ENCODE measurements at regions not wholly inside any gene's neighbourhood (a gene's known extent, or its start where the extent isn't known, plus 50 kb on each side); places are given as distances from the start of the nearest gene placed in this dataset.

DNA sequence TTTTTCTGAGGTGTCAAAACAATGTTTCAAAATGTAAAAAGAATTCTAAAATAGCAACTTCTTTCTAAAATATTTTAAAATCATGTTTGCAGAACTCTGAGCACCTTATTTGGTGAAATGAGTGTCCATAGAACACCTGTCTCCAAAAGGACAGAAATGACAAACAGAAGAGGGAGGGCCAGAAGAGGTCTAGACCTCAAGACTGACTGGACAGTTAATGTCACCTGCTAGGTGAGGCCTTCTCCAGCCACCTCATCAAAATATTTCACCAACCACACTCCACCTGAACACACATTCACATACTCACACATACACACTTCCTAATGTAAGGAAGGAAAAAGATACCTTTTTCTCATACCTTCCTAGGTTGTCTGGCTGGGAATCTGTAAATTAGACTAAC lies 147.8 kb upstream of the PLEKHA5 start:
- H3K27ac Mint-ChIP-seq = no peak overlapping the region

DNA sequence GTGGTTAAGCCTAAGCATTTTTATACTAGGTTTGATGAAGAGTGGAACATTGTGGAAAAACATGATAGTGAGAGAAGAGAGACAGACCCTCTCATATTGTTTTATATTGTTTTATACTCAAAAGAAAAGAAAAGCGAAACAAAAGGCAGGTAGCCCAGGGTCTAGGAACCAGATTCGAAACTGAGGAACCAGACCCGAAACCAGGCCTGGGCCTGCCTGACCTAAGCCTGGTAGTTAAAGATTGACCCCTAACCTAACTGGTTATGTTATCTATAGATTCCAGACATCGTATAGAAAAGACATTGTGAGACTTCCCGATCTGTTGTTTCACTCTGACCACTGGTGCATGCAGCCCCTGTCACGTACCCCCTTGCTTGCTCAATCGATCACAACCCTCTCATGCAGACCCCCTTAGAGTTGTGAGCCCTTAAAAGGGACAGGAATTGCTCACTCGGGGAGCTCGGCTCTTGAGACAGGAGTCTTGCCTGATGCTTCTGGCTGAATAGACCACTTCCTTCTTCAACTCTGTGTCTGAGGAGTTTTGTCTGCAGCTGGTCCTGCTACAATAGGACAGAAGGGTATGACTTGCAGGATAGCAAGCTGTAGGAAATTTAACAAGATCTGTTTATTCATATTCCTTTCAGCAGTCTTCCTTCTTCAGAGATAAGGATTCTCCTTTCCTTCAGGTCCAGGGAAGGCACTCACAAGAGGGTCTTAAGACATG lies 147.1 kb upstream of the PLEKHA5 start:
- Mint-ChIP-seq H3K27me3 (no peaks in the 10 kb centered on the region), H3K36me3 (ENCODE audit: low read depth) (no peaks in the 10 kb centered on the region), H3K9me3 (ENCODE audit: low read depth) (peaks cover under 1% of the 10 kb centered on the region), H3K27ac (no peak overlapping the region), H3K4me3 (no peak overlapping the region), H3K4me1 (no peaks in the 10 kb centered on the region)
- POLR2A ChIA-PET = no interaction called here
- ATAC-seq (no peak), DNase-seq (no peak)
- intact Hi-C loops (cut with DNase I, micrococcal nuclease) = no loop called here
- CTCF ChIA-PET = no interaction called here

More for the DNA sequence above, 147.8 kb upstream of the PLEKHA5 start:
- Mint-ChIP-seq H3K9me3 (ENCODE audit: low read depth) (peaks cover 2% of the 10 kb centered on the region), H3K4me1 (no peaks in the 10 kb centered on the region), H3K27me3 (no peaks in the 10 kb centered on the region), H3K36me3 (ENCODE audit: low read depth) (no peaks in the 10 kb centered on the region), H3K4me3 (no peak overlapping the region)
- no peak for ATAC-seq
- ChIA-PET CTCF (interaction anchor here (0.6 kb wide), 1 partner anchor 1195 kb away, joined by 5 read pairs; no protein-coding TSS in a partner anchor), POLR2A (no interaction called here)
- intact Hi-C loops (cut with DNase I, micrococcal nuclease) = no loop called here
- DNase-seq = no peak

DNA sequence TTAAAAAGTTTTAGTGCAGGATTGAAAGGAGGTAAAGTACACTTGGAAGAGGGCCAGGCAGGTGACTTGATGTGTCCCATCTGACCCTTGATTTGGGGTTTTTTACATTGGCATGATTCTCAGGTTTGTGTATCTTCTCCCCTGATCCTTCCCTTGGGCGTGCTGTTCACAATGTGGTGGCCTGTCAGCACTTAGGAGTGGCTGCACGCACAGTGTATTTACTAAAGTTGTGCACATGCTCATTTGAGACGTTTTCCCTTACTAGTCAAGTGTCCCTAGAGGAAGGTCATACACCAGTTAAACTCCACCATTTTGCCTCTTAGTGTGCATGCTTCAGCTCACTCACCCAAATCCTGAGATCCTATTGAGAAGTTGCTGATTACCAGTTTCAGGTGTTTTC lies 145.7 kb upstream of the PLEKHA5 start:
- ATAC-seq = no peak
- Mint-ChIP-seq H3K27ac (no peak overlapping the region), H3K9me3 (ENCODE audit: low read depth) (no peaks in the 10 kb centered on the region), H3K36me3 (ENCODE audit: low read depth) (no peaks in the 10 kb centered on the region), H3K4me3 (no peak overlapping the region), H3K4me1 (no peaks in the 10 kb centered on the region), H3K27me3 (no peaks in the 10 kb centered on the region)
- no peak for DNase-seq
- CTCF ChIA-PET = no interaction called here
- POLR2A ChIA-PET = no interaction called here
- intact Hi-C loops (cut with DNase I, micrococcal nuclease) = no loop called here

DNA sequence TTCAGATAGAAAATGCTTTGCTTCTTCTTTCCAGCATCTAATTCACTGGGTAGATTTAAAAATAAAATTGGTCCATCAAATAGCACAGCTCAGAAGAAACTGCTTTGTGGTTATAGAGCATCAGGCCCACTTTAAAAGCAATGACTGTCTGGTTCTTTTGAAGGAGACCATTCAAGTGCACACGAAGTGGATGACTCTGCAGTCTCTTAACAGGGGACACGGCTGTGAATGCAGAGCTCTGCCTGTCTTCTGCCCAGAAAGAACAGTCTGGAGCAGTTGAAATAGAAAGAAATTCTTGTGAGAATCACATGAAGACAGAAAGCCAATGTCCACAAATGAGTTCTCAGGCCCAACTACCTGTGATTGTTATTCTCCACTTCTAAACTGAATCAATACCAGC lies 138.7 kb upstream of the PLEKHA5 start:
- no peak overlapping the region for H3K27ac Mint-ChIP-seq
- peaks cover 4% of the 10 kb centered on the region for H3K9me3 Mint-ChIP-seq (ENCODE audit: low read depth)
- H3K4me1 Mint-ChIP-seq = no peaks in the 10 kb centered on the region
- ChIA-PET POLR2A (no interaction called here), CTCF (no interaction called here)
- H3K27me3 Mint-ChIP-seq = no peaks in the 10 kb centered on the region
- no peak for DNase-seq
- H3K4me3 Mint-ChIP-seq = no peak overlapping the region
- ATAC-seq = no peak
- H3K36me3 Mint-ChIP-seq (ENCODE audit: low read depth) = no peaks in the 10 kb centered on the region
- intact Hi-C loops (cut with DNase I, micrococcal nuclease) = no loop called here

DNA sequence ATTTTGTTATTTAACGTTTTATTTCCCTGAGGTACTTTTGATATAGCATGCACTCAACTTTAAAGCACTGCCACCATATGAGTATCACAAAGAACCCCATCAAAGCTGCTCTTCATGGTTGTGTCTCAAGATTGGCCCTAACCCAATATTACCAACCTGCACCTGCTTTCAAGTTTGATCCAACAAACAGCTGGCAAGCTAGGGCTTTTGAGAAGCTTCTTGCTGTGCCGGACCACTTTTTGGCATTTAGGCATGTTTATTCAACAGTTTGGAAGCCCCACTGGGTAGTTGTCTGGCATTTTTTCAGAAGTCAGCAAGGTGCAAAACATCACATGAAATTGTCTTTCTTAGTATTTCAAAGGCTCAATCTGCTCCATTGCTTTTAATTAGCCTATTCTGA lies 137.2 kb upstream of the PLEKHA5 start:
- ATAC-seq = no peak
- CTCF ChIA-PET = no interaction called here
- H3K27ac Mint-ChIP-seq = no peak overlapping the region

DNA sequence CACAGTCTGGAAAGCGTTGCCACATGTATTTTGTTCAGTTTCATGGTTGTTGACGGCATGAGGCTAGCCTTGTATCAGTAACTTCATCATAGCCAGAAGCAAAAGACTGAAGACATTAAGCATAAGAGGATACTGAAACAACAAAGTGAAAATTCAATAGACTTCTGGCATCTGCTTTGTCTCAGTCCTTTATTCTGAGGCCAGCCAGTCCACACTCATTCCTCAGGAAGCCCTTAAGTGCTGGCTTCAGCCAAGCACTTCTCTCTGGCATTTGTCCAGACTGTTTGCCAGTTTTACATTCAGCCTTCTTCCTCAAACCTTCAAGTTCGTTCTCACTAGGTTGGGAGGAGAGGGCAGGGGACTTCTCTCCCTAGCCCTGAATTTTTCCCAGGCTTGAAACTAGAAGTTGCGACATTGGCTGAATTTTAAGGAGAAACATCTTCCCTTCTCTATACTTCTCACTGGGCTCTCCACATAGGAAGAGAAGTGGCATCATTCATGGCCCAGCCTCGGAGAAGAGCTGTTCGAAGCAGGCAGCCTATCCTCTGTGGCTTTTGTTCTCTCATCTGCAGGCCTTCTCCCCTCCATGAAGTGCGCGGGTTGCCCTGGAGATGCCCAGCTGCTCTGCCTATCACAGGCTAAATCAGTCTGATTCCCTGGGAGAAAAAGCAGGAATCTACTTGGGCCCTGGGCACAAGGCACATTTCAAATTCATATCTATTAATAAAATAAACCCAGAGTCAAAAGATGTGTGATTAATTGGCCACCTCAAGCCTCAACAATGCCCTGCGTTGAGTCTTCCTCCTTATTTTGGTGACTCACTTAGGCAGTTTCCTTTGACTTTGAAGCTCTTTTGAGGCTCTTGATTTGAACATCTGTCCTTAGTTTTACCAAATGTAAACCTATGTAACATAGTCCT lies 130.9 kb upstream of the PLEKHA5 start:
- Mint-ChIP-seq H3K27me3 (no peaks in the 10 kb centered on the region), H3K36me3 (ENCODE audit: low read depth) (no peaks in the 10 kb centered on the region), H3K27ac (no peak overlapping the region), H3K4me1 (no peaks in the 10 kb centered on the region), H3K9me3 (ENCODE audit: low read depth) (peaks cover 8% of the 10 kb centered on the region), H3K4me3 (no peak overlapping the region)
- no peak for DNase-seq
- CTCF ChIA-PET = no interaction called here
- intact Hi-C loops (cut with DNase I, micrococcal nuclease) = no loop called here
- ATAC-seq = no peak
- POLR2A ChIA-PET = no interaction called here

More for the DNA sequence above, 137.2 kb upstream of the PLEKHA5 start:
- DNase-seq = no peak
- Mint-ChIP-seq H3K4me3 (no peak overlapping the region), H3K27me3 (no peaks in the 10 kb centered on the region), H3K4me1 (no peaks in the 10 kb centered on the region), H3K36me3 (ENCODE audit: low read depth) (no peaks in the 10 kb centered on the region), H3K9me3 (ENCODE audit: low read depth) (peaks cover 8% of the 10 kb centered on the region)
- intact Hi-C loops (cut with DNase I, micrococcal nuclease) = no loop called here
- POLR2A ChIA-PET = no interaction called here

DNA sequence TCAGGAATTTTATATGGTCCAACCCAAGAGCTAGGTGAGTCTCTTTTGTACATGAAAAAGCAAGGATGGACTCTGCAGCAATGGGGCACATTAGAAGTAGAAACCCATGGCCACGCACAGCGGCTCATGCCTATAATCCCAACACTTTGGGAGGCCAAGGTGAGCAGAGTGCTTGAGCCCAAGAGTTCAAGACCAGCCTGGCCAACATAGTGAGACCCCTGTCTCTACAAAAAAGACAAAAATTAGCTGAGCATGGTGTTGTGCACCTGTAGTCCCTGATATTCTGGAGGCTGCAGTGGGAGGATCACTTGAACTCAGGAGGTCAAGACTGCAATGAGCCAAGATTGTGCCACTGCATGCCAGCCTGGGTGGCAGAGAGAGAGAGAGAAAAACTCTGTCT lies 128.7 kb upstream of the PLEKHA5 start:
- H3K4me1 Mint-ChIP-seq = no peaks in the 10 kb centered on the region
- DNase-seq (no peak), ATAC-seq (no peak)
- POLR2A ChIA-PET = no interaction called here
- H3K4me3 Mint-ChIP-seq = no peak overlapping the region
- H3K27me3 Mint-ChIP-seq = no peaks in the 10 kb centered on the region
- intact Hi-C loops (cut with DNase I, micrococcal nuclease) = no loop called here
- H3K36me3 Mint-ChIP-seq (ENCODE audit: low read depth) = no peaks in the 10 kb centered on the region
- H3K9me3 Mint-ChIP-seq (ENCODE audit: low read depth) = peaks cover 4% of the 10 kb centered on the region
- CTCF ChIA-PET = no interaction called here
- no peak overlapping the region for H3K27ac Mint-ChIP-seq

DNA sequence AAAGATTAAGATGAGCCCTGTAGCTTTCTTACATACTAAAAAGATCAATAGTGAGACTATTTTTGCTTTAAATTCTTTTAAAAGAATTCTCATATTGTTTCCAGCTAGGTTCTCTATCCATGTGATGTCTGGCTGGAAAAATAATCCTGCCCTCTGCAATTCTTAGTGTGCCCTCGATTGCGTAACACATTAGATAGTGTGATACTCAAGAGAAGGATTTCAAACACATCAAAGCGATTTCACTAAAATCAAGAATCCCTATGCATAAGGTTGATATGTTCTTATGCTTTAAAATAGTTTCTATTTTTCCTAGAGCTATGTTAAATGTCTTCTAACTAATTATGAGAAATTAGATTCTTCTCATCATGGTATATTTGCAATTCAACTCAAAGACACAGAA lies 127.3 kb upstream of the PLEKHA5 start:
- no peaks in the 10 kb centered on the region for H3K4me1 Mint-ChIP-seq
- intact Hi-C loops (cut with DNase I, micrococcal nuclease) = no loop called here
- H3K4me3 Mint-ChIP-seq = no peak overlapping the region
- POLR2A ChIA-PET = no interaction called here
- H3K27me3 Mint-ChIP-seq = no peaks in the 10 kb centered on the region
- H3K36me3 Mint-ChIP-seq (ENCODE audit: low read depth) = no peaks in the 10 kb centered on the region
- CTCF ChIA-PET = interaction anchor here (0.6 kb wide), 1 partner anchor 210 kb away, joined by 3 read pairs; no protein-coding TSS in a partner anchor
- H3K9me3 Mint-ChIP-seq (ENCODE audit: low read depth) = no peaks in the 10 kb centered on the region
- ATAC-seq (no peak), DNase-seq (no peak)
- no peak overlapping the region for H3K27ac Mint-ChIP-seq

DNA sequence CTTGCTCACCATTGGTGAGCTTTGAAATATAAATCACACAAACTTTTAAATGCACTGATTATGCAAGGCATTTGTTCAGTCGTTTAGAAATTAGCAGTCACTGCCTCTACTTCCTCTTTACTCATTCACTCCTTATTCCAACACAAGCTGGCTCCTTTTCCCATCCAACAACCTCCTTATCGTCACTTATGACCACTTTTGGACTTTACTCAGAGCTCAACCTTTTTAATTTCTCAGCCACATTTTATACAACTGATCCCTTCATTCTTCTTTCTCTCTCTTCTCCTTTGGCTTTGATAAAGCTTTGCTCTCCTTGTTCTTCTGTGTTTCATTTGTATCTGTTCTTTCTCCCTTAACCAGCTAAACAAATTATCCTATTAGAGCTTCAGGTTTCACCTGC lies 126.4 kb upstream of the PLEKHA5 start:
- ChIA-PET CTCF (no interaction called here), POLR2A (no interaction called here)
- H3K9me3 Mint-ChIP-seq (ENCODE audit: low read depth) = no peaks in the 10 kb centered on the region
- no peak overlapping the region for H3K4me3 Mint-ChIP-seq
- DNase-seq (no peak), ATAC-seq (no peak)
- intact Hi-C loops (cut with DNase I, micrococcal nuclease) = no loop called here
- no peak overlapping the region for H3K27ac Mint-ChIP-seq
- no peaks in the 10 kb centered on the region for H3K36me3 Mint-ChIP-seq (ENCODE audit: low read depth)
- no peaks in the 10 kb centered on the region for H3K27me3 Mint-ChIP-seq
- no peaks in the 10 kb centered on the region for H3K4me1 Mint-ChIP-seq

DNA sequence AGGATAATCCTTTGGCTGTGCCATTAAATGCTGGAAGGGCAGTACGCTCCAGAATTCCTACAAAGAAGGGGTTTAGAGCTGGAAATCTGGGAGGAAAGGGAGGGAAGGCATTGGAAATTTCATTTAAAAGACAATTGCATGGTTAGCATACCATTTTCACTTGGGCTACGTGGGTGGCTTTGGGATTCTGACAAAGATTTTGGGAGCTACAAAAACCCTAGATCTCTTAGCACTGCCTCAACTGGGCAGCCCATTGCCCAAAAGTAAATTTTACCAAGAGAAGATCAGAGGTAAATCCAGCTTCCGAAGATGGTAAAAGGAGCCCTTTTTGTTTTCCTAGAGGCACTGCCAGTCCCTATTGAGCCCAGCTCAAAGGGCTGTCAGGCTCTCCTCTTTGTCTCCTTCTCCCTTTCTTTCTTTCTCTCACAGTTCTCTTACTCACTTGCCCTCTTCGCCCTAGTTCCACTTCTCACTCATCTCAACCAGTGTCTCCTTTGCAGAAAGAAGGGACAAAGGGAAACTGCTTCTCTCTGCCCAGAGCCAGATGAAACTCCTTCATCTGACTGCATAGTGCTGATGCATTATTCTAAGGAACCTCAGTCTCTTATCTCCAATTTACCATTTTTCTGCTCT lies 125.4 kb upstream of the PLEKHA5 start:
- no peaks in the 10 kb centered on the region for H3K27me3 Mint-ChIP-seq
- H3K27ac Mint-ChIP-seq = no peak overlapping the region
- H3K9me3 Mint-ChIP-seq (ENCODE audit: low read depth) = no peaks in the 10 kb centered on the region
- H3K36me3 Mint-ChIP-seq (ENCODE audit: low read depth) = no peaks in the 10 kb centered on the region
- intact Hi-C loops (cut with DNase I, micrococcal nuclease) = no loop called here
- CTCF ChIA-PET = no interaction called here
- DNase-seq = no peak
- no peaks in the 10 kb centered on the region for H3K4me1 Mint-ChIP-seq
- POLR2A ChIA-PET = no interaction called here
- no peak for ATAC-seq
- no peak overlapping the region for H3K4me3 Mint-ChIP-seq

DNA sequence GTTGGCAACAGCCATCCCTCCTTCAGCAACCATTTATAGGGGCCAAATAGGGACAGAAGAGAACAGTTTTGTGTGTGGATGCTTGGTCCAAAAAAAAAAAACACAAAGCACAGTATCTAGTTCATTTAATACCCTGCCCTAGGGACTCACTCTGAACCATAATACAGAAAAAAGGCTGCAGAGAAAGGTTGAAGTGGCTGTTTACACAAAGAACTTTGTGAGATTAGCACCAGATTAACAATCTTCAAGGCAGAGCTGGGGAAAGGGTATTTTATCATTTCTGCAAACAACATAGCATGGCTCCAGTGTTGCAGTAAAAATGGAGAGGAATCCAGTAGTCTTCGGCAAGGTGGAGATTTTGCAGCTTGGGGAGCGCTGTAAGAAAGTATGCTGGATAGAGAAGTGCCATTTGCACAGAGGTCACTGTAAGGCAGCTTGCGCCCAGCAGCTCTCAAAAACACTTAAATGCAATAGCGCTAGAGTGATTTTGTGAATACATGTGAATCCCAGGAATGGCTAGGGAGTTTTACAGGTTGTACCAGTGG lies 124.2 kb upstream of the PLEKHA5 start:
- intact Hi-C loops (cut with DNase I, micrococcal nuclease) = no loop called here
- ATAC-seq = no peak
- no peaks in the 10 kb centered on the region for H3K9me3 Mint-ChIP-seq (ENCODE audit: low read depth)

More for the DNA sequence above, 124.2 kb upstream of the PLEKHA5 start:
- POLR2A ChIA-PET = interaction anchor here (0.7 kb wide), 1 partner anchor 8 kb away, joined by 9 read pairs; no protein-coding TSS in a partner anchor
- H3K27me3 Mint-ChIP-seq = no peaks in the 10 kb centered on the region
- no peaks in the 10 kb centered on the region for H3K36me3 Mint-ChIP-seq (ENCODE audit: low read depth)
- CTCF ChIA-PET = no interaction called here
- no peak overlapping the region for H3K27ac Mint-ChIP-seq
- no peak overlapping the region for H3K4me3 Mint-ChIP-seq
- no peak for DNase-seq
- H3K4me1 Mint-ChIP-seq = no peaks in the 10 kb centered on the region

Measured in activated CD4-positive, alpha-beta T cell treated with anti-CD3 and anti-CD28 coated beads for 36 hours (primary cell).